Ovary (tissue), 7 donors: ENCODE measurements at regions not wholly inside any gene's neighbourhood (a gene's known extent, or its start where the extent isn't known, plus 50 kb on each side); places are given as distances from the start of the nearest gene placed in this dataset.

ENCODE experiments used
- DNase-seq, 5 donors: peaks; one replicate each; pipeline ENCODE4 v3.0.0-alpha.2; 2019 to 2020
- H3K27ac ChIP-seq, 2 donors: fragments of 200-600 bp; one replicate each; pipeline versions ENCODE4 v1.5.1 to v1.8.0; 2019 to 2022
- H3K27me3 ChIP-seq: fragments of 200-600 bp; one replicate; pipeline ENCODE4 v1.8.0; 2022
- H3K36me3 ChIP-seq: fragments of 200-600 bp; sonication (generic); one replicate; pipeline ENCODE4 v1.5.1; 2019
- H3K4me1 ChIP-seq: one replicate; pipeline ENCODE4 v1.8.1; 2013; ENCODE audit warnings: mild to moderate bottlenecking, moderate library complexity; ENCODE audit not compliant: insufficient read depth
- H3K4me3 ChIP-seq: fragments of 200-600 bp; sonication (generic); one replicate; pipeline ENCODE4 v1.5.1; 2017
- H3K9me3 ChIP-seq, 2 donors: fragments of 200-600 bp in 1 of 2; sonication (generic) in 1 of 2; one replicate each; pipeline versions ENCODE4 v1.5.1 to v1.8.1; 2013 to 2019; ENCODE audit warnings: mild to moderate bottlenecking in 1 of 2, moderate library complexity in 1 of 2
- EP300 ChIP-seq: sonication (generic); formaldehyde crosslinking; IDR thresholded peaks from one replicate; pipeline ENCODE4 v1.6.1; 2017; ENCODE audit warnings: antibody characterized with exemption
- POLR2A ChIP-seq: fragments of 450-650 bp; IDR thresholded peaks from one replicate; pipeline ENCODE4 v1.6.1; 2017; ENCODE audit warnings: antibody characterized with exemption, mild to moderate bottlenecking, moderate library complexity
- WGBS, 3 donors: extraction: QIAGEN DNeasy Blood & Tissue Kit in 1 of 3; methylation state at CpG; one replicate each; pipeline versions ENCODE4 v1.1.5 to v1.1.7; 2013 to 2017; 5-methylcytosine and 5-hydroxymethylcytosine counted together
- intact Hi-C, 4 donors: fragments of 100-400 bp; cut with DNase I; formaldehyde crosslinking; loops; one replicate each; pipeline versions ENCODE4 v1.11.0 to v1.15.1; 2022 to 2023
- TF ChIP-seq, protein P1 (sequence below), 3 donors: fragments of 450-650 bp in 2 of 3; fragments of 200-600 bp in 1 of 3; IDR thresholded peaks; one replicate each; pipeline versions ENCODE4 v1.5.1 to v1.8.0; 2016 to 2022; ENCODE audit warnings: antibody characterized with exemption in 3 of 3, mild to moderate bottlenecking in 1 of 3
- donor health status: DM: no; HTN: no; CAD: no; lungs with moderate emphysema.
- donor health status: DM: no; HTN: no; CAD: no.
- donor health status: Bipolar disorder and iron deficiency.
- donor health status: DM: no; HTN: no; CAD: no.
- donor health status: DM: yes; HTN: yes; CAD: no.

DNA sequence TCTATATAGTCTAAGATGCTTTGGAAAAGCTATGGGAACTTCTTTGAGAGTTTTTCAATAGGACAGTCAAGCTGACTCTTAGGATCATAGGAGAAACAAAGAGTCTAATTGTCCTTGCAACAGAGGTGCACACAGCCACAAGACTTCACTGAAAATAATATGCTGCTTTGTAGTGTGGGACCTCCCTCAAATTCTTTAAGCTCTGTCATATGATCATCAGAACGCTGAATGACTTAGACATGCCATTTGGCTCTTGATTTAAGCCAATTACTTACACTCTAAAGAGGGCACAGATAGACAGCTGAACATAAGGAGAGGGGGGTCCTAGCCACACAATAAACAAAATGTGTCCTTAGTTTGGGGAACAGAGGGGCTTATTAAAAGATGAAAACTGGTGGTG is 818.7 kb upstream of the GJE1 start:
- no peak overlapping the region for H3K27ac ChIP-seq
- no peaks in the 10 kb centered on the region for H3K27me3 ChIP-seq
- no peak overlapping the region for H3K4me3 ChIP-seq
- intact Hi-C loops: no loop called here
- no peaks in the 10 kb centered on the region for H3K9me3 ChIP-seq
- TF ChIP-seq, protein P1, sequence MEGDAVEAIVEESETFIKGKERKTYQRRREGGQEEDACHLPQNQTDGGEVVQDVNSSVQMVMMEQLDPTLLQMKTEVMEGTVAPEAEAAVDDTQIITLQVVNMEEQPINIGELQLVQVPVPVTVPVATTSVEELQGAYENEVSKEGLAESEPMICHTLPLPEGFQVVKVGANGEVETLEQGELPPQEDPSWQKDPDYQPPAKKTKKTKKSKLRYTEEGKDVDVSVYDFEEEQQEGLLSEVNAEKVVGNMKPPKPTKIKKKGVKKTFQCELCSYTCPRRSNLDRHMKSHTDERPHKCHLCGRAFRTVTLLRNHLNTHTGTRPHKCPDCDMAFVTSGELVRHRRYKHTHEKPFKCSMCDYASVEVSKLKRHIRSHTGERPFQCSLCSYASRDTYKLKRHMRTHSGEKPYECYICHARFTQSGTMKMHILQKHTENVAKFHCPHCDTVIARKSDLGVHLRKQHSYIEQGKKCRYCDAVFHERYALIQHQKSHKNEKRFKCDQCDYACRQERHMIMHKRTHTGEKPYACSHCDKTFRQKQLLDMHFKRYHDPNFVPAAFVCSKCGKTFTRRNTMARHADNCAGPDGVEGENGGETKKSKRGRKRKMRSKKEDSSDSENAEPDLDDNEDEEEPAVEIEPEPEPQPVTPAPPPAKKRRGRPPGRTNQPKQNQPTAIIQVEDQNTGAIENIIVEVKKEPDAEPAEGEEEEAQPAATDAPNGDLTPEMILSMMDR (IDR thresholded peaks at IDR 0.05): no peak
- no peak for TF ChIP-seq POLR2A
- TF ChIP-seq EP300: no peak
- no peaks in the 10 kb centered on the region for H3K4me1 ChIP-seq
- 88 to 95% (median 91%) methylated on average over 1 of the region's 1 CpG for WGBS, 3 donors
- DNase-seq: no peak
- no peaks in the 10 kb centered on the region for H3K36me3 ChIP-seq

DNA sequence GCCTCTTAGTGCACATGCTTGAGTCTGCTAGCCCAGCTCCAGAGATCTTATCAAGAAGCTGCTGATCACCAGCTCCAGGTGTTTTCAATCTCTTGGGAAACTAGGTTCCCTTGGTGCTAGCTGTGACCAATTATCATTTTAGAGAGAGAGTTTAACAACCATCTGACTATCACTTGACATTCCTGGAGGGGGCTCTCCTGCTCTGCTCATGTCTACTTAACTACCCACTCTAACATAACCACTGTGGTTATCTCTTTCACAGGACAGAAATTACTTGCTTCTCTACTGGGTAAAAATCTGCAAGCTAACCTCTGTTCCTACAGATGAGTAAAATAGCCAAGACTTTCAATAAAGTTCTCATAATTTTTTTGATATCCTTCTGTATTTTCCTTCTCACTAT is 823.4 kb upstream of the GJE1 start:
- intact Hi-C loops: no loop called here
- Histone ChIP-seq H3K4me1 (no peaks in the 10 kb centered on the region), H3K27ac (no peak overlapping the region), H3K4me3 (no peak overlapping the region), H3K9me3 (no peaks in the 10 kb centered on the region), H3K27me3 (no peaks in the 10 kb centered on the region), H3K36me3 (no peaks in the 10 kb centered on the region)
- DNase-seq: no peak
- TF ChIP-seq, protein P1 (IDR thresholded peaks at IDR 0.05): no peak
- TF ChIP-seq POLR2A (no peak), EP300 (no peak)

GRCh38 chr6:141307309-141307998 is 825.3 kb upstream of the GJE1 start:
- Histone ChIP-seq H3K27ac (no peak overlapping the region), H3K4me3 (no peak overlapping the region), H3K9me3 (no peaks in the 10 kb centered on the region), H3K36me3 (no peaks in the 10 kb centered on the region), H3K4me1 (no peaks in the 10 kb centered on the region), H3K27me3 (no peaks in the 10 kb centered on the region)
- intact Hi-C loops: no loop called here
- TF ChIP-seq POLR2A (no peak), EP300 (no peak)
- TF ChIP-seq, protein P1 (IDR thresholded peaks at IDR 0.05): no peak
- DNase-seq: no peak
- WGBS, 3 donors: 91 to 95% (median 93%) methylated on average over 3 of the region's 3 CpGs

DNA sequence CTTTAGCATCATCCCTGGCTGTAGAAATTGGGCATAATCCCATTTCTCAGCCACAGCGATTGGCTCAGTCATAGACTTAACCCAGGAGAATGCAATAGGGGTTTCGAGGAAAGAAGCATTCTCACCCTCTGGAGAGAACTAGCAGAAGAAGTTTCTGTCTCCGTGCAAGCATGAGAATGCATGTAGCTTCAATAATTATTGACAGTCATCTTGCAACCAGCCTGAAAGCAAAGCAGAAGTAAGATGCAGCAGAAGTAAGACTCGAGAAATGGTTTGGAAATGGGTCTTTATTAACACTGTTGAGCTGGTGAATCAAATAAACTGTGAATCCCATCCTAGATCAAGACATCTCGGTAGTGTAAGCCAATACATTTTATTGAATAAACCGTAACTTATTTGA is 828.8 kb upstream of the GJE1 start:
- no peak for DNase-seq
- H3K27ac ChIP-seq: no peak overlapping the region
- H3K9me3 ChIP-seq: no peaks in the 10 kb centered on the region
- no peaks in the 10 kb centered on the region for H3K27me3 ChIP-seq
- H3K36me3 ChIP-seq: no peaks in the 10 kb centered on the region
- 92 to 95% (median 95%) methylated on average over 6 of the region's 6 CpGs for WGBS, 3 donors
- TF ChIP-seq EP300 (no peak), POLR2A (no peak)
- TF ChIP-seq, protein P1 (IDR thresholded peaks at IDR 0.05): no peak
- H3K4me3 ChIP-seq: no peak overlapping the region
- H3K4me1 ChIP-seq: no peaks in the 10 kb centered on the region
- intact Hi-C loops: no loop called here
